Body of pancreas (tissue), 4 donors: ENCODE measurements at regions not wholly inside any gene's neighbourhood (a gene's known extent, or its start where the extent isn't known, plus 50 kb on each side); places are given as distances from the start of the nearest gene placed in this dataset.

Experiments used
- POLR2A ChIP-seq, 3 donors: fragments of 450-650 bp; IDR thresholded peaks; one replicate each; pipeline ENCODE4 v1.6.1; 2016; ENCODE audit warnings: antibody characterized with exemption in 3 of 3, mild to moderate bottlenecking in 2 of 3
- TF ChIP-seq, protein P1 (sequence below), 7 experiments: fragments of 450-650 bp in 4 of 7; fragments of 200-600 bp in 3 of 7; sonication (generic) in 3 of 7; IDR thresholded peaks; one replicate each; pipeline ENCODE4 v1.5.1; 2016 to 2019; ENCODE audit warnings: antibody characterized with exemption in 7 of 7

DNA sequence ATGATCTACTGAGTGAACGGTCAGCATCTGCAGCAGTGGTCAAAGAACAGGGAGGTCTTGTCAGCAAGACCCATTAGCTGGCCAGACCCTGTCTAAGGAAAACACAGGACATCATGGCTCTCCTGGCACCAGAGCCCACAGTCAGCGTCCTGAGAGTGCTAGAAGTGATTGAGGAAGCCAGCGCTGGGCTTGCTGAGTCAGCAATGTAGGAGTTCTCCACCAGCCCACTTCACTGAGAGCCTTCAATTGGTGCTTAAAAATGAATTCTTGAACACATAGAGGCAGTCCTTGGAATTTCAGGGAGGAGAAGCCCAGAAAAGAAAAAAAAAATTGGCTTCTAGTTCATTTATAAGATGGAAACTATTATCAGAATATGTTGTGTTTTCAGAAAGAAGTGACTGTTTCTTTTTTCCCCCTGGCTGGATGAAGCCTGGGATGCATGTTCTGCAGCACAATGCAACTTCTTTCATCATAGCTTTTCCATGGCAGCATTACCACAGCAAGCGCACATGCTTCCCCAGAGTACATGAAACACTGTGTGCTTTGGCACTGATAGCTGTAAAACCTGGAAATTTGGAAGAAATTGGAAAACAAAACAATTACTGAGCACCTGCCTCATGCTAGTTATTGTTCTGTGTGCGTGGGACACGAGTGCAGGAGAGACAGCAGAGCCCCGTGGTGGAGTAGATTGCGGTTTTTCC, 899.9 kb downstream of the C6orf118 start:
- TF ChIP-seq, protein P1, sequence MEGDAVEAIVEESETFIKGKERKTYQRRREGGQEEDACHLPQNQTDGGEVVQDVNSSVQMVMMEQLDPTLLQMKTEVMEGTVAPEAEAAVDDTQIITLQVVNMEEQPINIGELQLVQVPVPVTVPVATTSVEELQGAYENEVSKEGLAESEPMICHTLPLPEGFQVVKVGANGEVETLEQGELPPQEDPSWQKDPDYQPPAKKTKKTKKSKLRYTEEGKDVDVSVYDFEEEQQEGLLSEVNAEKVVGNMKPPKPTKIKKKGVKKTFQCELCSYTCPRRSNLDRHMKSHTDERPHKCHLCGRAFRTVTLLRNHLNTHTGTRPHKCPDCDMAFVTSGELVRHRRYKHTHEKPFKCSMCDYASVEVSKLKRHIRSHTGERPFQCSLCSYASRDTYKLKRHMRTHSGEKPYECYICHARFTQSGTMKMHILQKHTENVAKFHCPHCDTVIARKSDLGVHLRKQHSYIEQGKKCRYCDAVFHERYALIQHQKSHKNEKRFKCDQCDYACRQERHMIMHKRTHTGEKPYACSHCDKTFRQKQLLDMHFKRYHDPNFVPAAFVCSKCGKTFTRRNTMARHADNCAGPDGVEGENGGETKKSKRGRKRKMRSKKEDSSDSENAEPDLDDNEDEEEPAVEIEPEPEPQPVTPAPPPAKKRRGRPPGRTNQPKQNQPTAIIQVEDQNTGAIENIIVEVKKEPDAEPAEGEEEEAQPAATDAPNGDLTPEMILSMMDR (IDR thresholded peaks at IDR 0.05) = no peak
- no peak for TF ChIP-seq POLR2A (IDR thresholded peaks at IDR 0.05)
